HepG2 (cell line): ENCODE measurements at regions not wholly inside any gene's neighbourhood (a gene's known extent, or its start where the extent isn't known, plus 50 kb on each side); places are given as distances from the start of the nearest gene placed in this dataset.

ENCODE experiments used
- ATAC-seq: fragments of 200-7000 bp; cut with Tn5 transposase; 3 replicates; pipeline ENCODE4 v1.9.1; 2020; ENCODE audit warnings: mild to moderate bottlenecking, moderate library complexity
- BruUV-seq: library from RNA; stranded (reverse); fragments of 400-500 nt; replicated peaks from 2 replicates; lab custom pipeline; 2021; lab: Mats Ljungman, UMichigan
- CTCF ChIA-PET: fragments of 300-600 bp; formaldehyde crosslinking; extraction: SDS; loops from one replicate; lab custom pipeline; 2021; ENCODE audit warnings: low total read pairs, inconsistent platforms, low intra/inter-chr PET ratio; lab: Yijun Ruan, JAX
- POLR2A ChIA-PET: fragments of 350-600 bp; sonication (Branson Sonifier 250); formaldehyde crosslinking; loops from one replicate; lab custom pipeline; 2020; ENCODE audit warnings: antibody characterized with exemption, inconsistent platforms; lab: Yijun Ruan, JAX
- DNase-seq: peaks from one replicate; pipeline ENCODE4 v3.0.0-alpha.2; 2015; ENCODE audit warnings: low spot score
- FAIRE-seq: peaks from 3 replicates; lab custom pipeline; 2011; peaks lifted over from hg19 to GRCh38; lab: Jason Lieb, UNC
- H2AFZ ChIP-seq: one replicate; pipeline ENCODE4 v1.6.1; 2011; ENCODE audit warnings: low read length, inconsistent platforms
- H3K27ac ChIP-seq: fragments of 300-600 bp; 3 replicates; pipeline ENCODE4 v1.8.0; 2011; ENCODE audit warnings: mixed run types, mild to moderate bottlenecking, mixed read lengths, low read length, inconsistent platforms; ENCODE audit not compliant: insufficient read depth; ENCODE audit errors: extremely low read length
- H3K27me3 ChIP-seq, 2 experiments: fragments of 200-600 bp in 1 of 2; 2 replicates in 1 of 2; 3 replicates in 1 of 2; pipeline versions ENCODE4 v1.6.0 to v1.8.0; 2011; ENCODE audit warnings: low read length in 2 of 2, mild to moderate bottlenecking in 2 of 2, moderate library complexity in 2 of 2, inconsistent platforms in 1 of 2; ENCODE audit not compliant: insufficient read depth in 2 of 2, control insufficient read depth in 1 of 2
- H3K36me3 ChIP-seq, 2 experiments: fragments of 200-600 bp in 1 of 2; replicated peaks in 1 of 2; 2 replicates in 1 of 2; 3 replicates in 1 of 2; pipeline versions ENCODE4 v1.5.1 to v1.8.0; 2011; ENCODE audit warnings: low read length in 2 of 2, inconsistent platforms in 1 of 2; ENCODE audit not compliant: insufficient read depth in 2 of 2, control insufficient read depth in 1 of 2
- H3K4me1 ChIP-seq: 2 replicates; pipeline ENCODE4 v1.5.1; 2012; ENCODE audit warnings: low read length, inconsistent platforms; ENCODE audit not compliant: insufficient read depth
- H3K4me2 ChIP-seq: 2 replicates; pipeline ENCODE4 v1.6.0; 2011; ENCODE audit warnings: low read depth, low read length, inconsistent platforms
- H3K4me3 ChIP-seq, 3 experiments: fragments of 200-600 bp in 1 of 3; sonication (generic), shearing (Covaris generic) in 1 of 3; replicated peaks in 1 of 3; 2 replicates each; pipeline ENCODE4 v1.5.1; 2011 to 2016; ENCODE audit warnings: low read length in 3 of 3, inconsistent platforms in 2 of 3, low read depth in 2 of 3, mild to moderate bottlenecking in 2 of 3, control low read depth in 1 of 3, mixed read lengths in 1 of 3; ENCODE audit not compliant: insufficient read depth in 1 of 3
- H3K79me2 ChIP-seq: one replicate; pipeline ENCODE4 v1.6.1; 2011; ENCODE audit warnings: low read length, inconsistent platforms; ENCODE audit not compliant: insufficient read depth
- H3K9ac ChIP-seq: 2 replicates; pipeline ENCODE4 v1.6.0; 2011; ENCODE audit warnings: mild to moderate bottlenecking, low read depth, low read length, inconsistent platforms; ENCODE audit not compliant: insufficient read depth
- H3K9me3 ChIP-seq: 2 replicates; pipeline ENCODE4 v1.5.1; 2012; ENCODE audit warnings: mild to moderate bottlenecking, low read length
- H4K20me1 ChIP-seq: 2 replicates; pipeline ENCODE4 v1.6.0; 2011; ENCODE audit warnings: inconsistent platforms, mild to moderate bottlenecking, low read length, moderate library complexity; ENCODE audit not compliant: insufficient read depth
- MIXL1 ChIP-seq: IDR thresholded peaks from 2 replicates; pipeline ENCODE4 v1.6.1; 2016
- NFYB ChIP-seq: sonication (generic); formaldehyde crosslinking; IDR thresholded peaks from 2 replicates; pipeline ENCODE4 v1.4.0; 2020; ENCODE audit warnings: missing genetic modification reagents
- NKX3-1 ChIP-seq: sonication (generic); formaldehyde crosslinking; IDR thresholded peaks from 2 replicates; pipeline ENCODE4 v1.5.0; 2020; ENCODE audit warnings: missing genetic modification reagents
- ZFYVE20 ChIP-seq: sonication (generic); formaldehyde crosslinking; IDR thresholded peaks from 2 replicates; pipeline ENCODE4 v1.8.0; 2023; ENCODE audit warnings: low read depth, mild to moderate bottlenecking, moderate library complexity, missing genetic modification reagents, borderline replicate concordance
- ZNF274 ChIP-seq: sonication (generic); formaldehyde crosslinking; IDR thresholded peaks from 2 replicates; pipeline ENCODE4 v1.5.1; 2020; ENCODE audit warnings: mild to moderate bottlenecking, missing genetic modification reagents
- ZNF3 ChIP-seq: IDR thresholded peaks from 2 replicates; pipeline ENCODE4 v1.7.0; 2017; ENCODE audit warnings: inconsistent platforms
- ZNF737 ChIP-seq: sonication (generic); formaldehyde crosslinking; IDR thresholded peaks from 2 replicates; pipeline ENCODE4 v1.5.0; 2020; ENCODE audit warnings: missing genetic modification reagents, mild to moderate bottlenecking, borderline replicate concordance
- WGBS: methylation state at CpG from one replicate; pipeline ENCODE4 v1.1.6; 2017; ENCODE audit warnings: low lambda C conversion rate; 5-methylcytosine and 5-hydroxymethylcytosine counted together
- in situ Hi-C: cut with HindIII; loops from 2 replicates; pipeline ENCODE4 v1.10.0; 2017; ENCODE audit warnings: low pct_unique_long_range_greater_than_20kb; ENCODE audit not compliant: extremely low pct_ligation_motif_present
- intact Hi-C: fragments of 100-400 bp; cut with micrococcal nuclease; formaldehyde crosslinking; loops from one replicate; pipeline ENCODE4 v1.10.0; 2022; ENCODE audit not compliant: unreplicated experiment
- TF ChIP-seq, protein P1 (sequence below): sonication (generic); formaldehyde crosslinking; IDR thresholded peaks from 2 replicates; pipeline ENCODE4 v1.5.1; 2020; ENCODE audit warnings: mild to moderate bottlenecking, moderate library complexity, missing genetic modification reagents
- TF ChIP-seq, protein P2 (sequence below), 2 experiments: fragments of 450-650 bp in 1 of 2; sonication (generic) in 1 of 2; formaldehyde crosslinking in 1 of 2; IDR thresholded peaks; 2 replicates each; pipeline versions ENCODE4 v1.6.1 to v1.8.0; 2016 to 2022; ENCODE audit warnings: antibody characterized with exemption in 1 of 2, mild to moderate bottlenecking in 1 of 2, missing genetic modification reagents in 1 of 2
- TF ChIP-seq, protein P3 (sequence below): sonication (generic); formaldehyde crosslinking; IDR thresholded peaks from 2 replicates; pipeline ENCODE4 v1.8.0; 2022; ENCODE audit warnings: missing genetic modification reagents, mild to moderate bottlenecking, inconsistent platforms, borderline replicate concordance
- TF ChIP-seq, protein P4 (sequence below): sonication (generic); formaldehyde crosslinking; IDR thresholded peaks from 2 replicates; pipeline ENCODE4 v1.8.0; 2022; ENCODE audit warnings: low read depth, missing genetic modification reagents

DNA sequence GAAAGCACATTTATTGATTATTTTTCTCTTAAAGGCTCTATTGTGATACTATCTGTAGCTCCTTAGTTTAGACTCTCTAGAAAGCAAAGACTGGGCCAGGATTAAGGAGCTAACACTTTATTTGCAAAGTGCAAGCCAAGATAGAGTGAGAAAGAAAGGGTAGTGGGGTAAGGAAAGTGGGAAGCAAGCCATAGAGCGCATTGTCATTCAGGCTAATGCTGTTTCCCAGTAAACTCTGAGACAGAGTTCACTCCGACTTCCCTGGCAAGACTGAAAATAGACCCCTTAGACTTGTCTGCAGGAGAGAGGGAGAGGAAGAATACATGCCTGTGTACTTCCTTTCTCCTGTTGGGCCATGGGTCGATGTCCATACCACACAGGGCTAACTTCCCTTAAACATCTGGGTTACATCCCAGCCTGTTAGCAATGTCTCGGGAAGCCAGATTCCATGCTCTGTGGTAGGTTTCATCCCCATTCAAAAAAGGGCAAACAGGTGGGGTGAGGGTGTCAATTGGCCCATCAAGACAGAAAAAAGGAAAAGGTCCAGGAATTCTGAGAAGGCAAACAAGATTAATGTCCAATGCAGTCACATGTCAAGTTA is 875.8 kb upstream of the CELF2 start:
- H3K27ac ChIP-seq = no peak overlapping the region
- no peak overlapping the region for H3K4me3 ChIP-seq
- no peaks in the 10 kb centered on the region for H3K36me3 ChIP-seq
- 6% methylated on average over 4 of the region's 4 CpGs for WGBS
- POLR2A ChIA-PET = no interaction called here
- H3K79me2 ChIP-seq = no peaks in the 10 kb centered on the region
- no peaks in the 10 kb centered on the region for H4K20me1 ChIP-seq
- H3K9ac ChIP-seq = no peak overlapping the region
- H3K4me1 ChIP-seq = no peaks in the 10 kb centered on the region
- BruUV-seq = no TSS peak
- DNase-seq = no peak
- no peak for ATAC-seq
- H3K27me3 ChIP-seq = no peaks in the 10 kb centered on the region
- no peak overlapping the region for H3K4me2 ChIP-seq
- FAIRE-seq = no peak
- peaks cover 71% of the 10 kb centered on the region for H3K9me3 ChIP-seq
- in situ Hi-C loops (no loop called here), intact Hi-C loops (no loop called here)
- H2AFZ ChIP-seq = no peak overlapping the region
- CTCF ChIA-PET = no interaction called here
- TF ChIP-seq, protein P1, sequence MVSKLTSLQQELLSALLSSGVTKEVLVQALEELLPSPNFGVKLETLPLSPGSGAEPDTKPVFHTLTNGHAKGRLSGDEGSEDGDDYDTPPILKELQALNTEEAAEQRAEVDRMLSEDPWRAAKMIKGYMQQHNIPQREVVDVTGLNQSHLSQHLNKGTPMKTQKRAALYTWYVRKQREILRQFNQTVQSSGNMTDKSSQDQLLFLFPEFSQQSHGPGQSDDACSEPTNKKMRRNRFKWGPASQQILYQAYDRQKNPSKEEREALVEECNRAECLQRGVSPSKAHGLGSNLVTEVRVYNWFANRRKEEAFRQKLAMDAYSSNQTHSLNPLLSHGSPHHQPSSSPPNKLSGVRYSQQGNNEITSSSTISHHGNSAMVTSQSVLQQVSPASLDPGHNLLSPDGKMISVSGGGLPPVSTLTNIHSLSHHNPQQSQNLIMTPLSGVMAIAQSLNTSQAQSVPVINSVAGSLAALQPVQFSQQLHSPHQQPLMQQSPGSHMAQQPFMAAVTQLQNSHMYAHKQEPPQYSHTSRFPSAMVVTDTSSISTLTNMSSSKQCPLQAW = no peak
- TF ChIP-seq, protein P2, sequence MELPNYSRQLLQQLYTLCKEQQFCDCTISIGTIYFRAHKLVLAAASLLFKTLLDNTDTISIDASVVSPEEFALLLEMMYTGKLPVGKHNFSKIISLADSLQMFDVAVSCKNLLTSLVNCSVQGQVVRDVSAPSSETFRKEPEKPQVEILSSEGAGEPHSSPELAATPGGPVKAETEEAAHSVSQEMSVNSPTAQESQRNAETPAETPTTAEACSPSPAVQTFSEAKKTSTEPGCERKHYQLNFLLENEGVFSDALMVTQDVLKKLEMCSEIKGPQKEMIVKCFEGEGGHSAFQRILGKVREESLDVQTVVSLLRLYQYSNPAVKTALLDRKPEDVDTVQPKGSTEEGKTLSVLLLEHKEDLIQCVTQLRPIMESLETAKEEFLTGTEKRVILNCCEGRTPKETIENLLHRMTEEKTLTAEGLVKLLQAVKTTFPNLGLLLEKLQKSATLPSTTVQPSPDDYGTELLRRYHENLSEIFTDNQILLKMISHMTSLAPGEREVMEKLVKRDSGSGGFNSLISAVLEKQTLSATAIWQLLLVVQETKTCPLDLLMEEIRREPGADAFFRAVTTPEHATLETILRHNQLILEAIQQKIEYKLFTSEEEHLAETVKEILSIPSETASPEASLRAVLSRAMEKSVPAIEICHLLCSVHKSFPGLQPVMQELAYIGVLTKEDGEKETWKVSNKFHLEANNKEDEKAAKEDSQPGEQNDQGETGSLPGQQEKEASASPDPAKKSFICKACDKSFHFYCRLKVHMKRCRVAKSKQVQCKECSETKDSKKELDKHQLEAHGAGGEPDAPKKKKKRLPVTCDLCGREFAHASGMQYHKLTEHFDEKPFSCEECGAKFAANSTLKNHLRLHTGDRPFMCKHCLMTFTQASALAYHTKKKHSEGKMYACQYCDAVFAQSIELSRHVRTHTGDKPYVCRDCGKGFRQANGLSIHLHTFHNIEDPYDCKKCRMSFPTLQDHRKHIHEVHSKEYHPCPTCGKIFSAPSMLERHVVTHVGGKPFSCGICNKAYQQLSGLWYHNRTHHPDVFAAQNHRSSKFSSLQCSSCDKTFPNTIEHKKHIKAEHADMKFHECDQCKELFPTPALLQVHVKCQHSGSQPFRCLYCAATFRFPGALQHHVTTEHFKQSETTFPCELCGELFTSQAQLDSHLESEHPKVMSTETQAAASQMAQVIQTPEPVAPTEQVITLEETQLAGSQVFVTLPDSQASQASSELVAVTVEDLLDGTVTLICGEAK (IDR thresholded peaks at IDR 0.05) = no peak
- TF ChIP-seq, protein P2 (CRISPR knock-in tag; IDR thresholded peaks at IDR 0.05) = no peak
- TF ChIP-seq MIXL1 (CRISPR knock-in tag) = no peak
- no peak for TF ChIP-seq ZNF274 (CRISPR knock-in tag)
- TF ChIP-seq NFYB (CRISPR knock-in tag) = no peak
- TF ChIP-seq ZNF3 (CRISPR knock-in tag) = no peak
- TF ChIP-seq NKX3-1 = no peak
- TF ChIP-seq, protein P3, sequence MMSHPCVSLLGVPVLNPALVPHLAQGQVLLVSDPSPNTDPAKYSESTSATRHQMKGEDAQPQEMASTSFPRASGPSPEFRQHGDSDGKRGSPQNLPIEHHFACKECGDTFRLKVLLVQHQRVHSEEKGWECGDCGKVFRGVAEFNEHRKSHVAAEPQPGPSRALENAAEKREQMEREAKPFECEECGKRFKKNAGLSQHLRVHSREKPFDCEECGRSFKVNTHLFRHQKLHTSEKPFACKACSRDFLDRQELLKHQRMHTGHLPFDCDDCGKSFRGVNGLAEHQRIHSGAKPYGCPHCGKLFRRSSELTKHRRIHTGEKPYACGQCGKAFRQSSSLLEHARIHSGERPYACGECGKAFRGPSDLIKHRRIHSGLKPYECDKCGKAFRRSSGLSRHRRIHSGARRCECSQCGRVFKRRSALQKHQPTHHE (CRISPR knock-in tag) = no peak
- TF ChIP-seq, protein P4, sequence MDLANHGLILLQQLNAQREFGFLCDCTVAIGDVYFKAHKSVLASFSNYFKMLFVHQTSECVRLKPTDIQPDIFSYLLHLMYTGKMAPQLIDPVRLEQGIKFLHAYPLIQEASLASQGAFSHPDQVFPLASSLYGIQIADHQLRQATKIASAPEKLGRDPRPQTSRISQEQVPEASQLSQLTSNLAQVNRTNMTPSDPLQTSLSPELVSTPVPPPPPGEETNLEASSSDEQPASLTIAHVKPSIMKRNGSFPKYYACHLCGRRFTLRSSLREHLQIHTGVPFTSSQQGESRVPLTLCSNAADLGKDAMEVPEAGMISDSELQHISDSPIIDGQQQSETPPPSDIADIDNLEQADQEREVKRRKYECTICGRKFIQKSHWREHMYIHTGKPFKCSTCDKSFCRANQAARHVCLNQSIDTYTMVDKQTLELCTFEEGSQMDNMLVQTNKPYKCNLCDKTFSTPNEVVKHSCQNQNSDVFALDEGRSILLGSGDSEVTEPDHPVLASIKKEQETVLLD (CRISPR knock-in tag) = no peak
- no peak for TF ChIP-seq ZNF737 (CRISPR knock-in tag)
- TF ChIP-seq ZFYVE20 (CRISPR knock-in tag) = no peak
